Omental fat pad (tissue), 3 donors: ENCODE measurements at regions not wholly inside any gene's neighbourhood (a gene's known extent, or its start where the extent isn't known, plus 50 kb on each side); places are given as distances from the start of the nearest gene placed in this dataset.

Experiments used
- ATAC-seq: fragments of 150-250 bp; one replicate; pipeline ENCODE4 v1.9.1; 2016; ENCODE audit warnings: mild to moderate bottlenecking, moderate library complexity; ENCODE audit not compliant: low FRiP score
- DNase-seq: peaks from one replicate; pipeline ENCODE4 v3.0.0-alpha.2; 2019; ENCODE audit warnings: low spot score
- CTCF ChIP-seq, 3 donors: fragments of 450-650 bp; IDR thresholded peaks; one replicate each; pipeline ENCODE4 v1.5.1; 2016 to 2017; ENCODE audit warnings: antibody characterized with exemption in 3 of 3, mild to moderate bottlenecking in 3 of 3, moderate library complexity in 2 of 3

- TF ChIP-seq CTCF (IDR thresholded peaks at IDR 0.05) = no peak
- no peak for DNase-seq
- no peak for ATAC-seq
Observed at GRCh38 chr3:194249323-194250097, 101.6 kb downstream of the CPN2 start.

GRCh38 chr3:194250098-194251002 lies 100.8 kb downstream of the CPN2 start:
- TF ChIP-seq CTCF (IDR thresholded peaks at IDR 0.05) = no peak
- no peak for ATAC-seq
- no peak for DNase-seq

- no peak for TF ChIP-seq CTCF (IDR thresholded peaks at IDR 0.05)
- no peak for DNase-seq
- no peak for ATAC-seq
Observed at GRCh38 chr3:194251007-194251406, 100.1 kb downstream of the CPN2 start.

- no peak for TF ChIP-seq CTCF (IDR thresholded peaks at IDR 0.05)
- ATAC-seq (no peak), DNase-seq (no peak)
Observed at GRCh38 chr3:194251461-194251860, 99.7 kb downstream of the CPN2 start.

GRCh38 chr3:194251891-194252560 lies 99.1 kb downstream of the CPN2 start:
- no peak for TF ChIP-seq CTCF (IDR thresholded peaks at IDR 0.05)
- DNase-seq = no peak
- no peak for ATAC-seq

- DNase-seq = no peak
- no peak for ATAC-seq
- TF ChIP-seq CTCF (IDR thresholded peaks at IDR 0.05) = no peak
Observed at GRCh38 chr3:194253270-194253669, 97.9 kb downstream of the CPN2 start.
